GM12878 (cell line): ENCODE measurements at regions not wholly inside any gene's neighbourhood (a gene's known extent, or its start where the extent isn't known, plus 50 kb on each side); places are given as distances from the start of the nearest gene placed in this dataset.

Experiments
- BRCA1 ChIP-seq: IDR thresholded peaks from 2 replicates; pipeline ENCODE4 v1.6.1; 2011; ENCODE audit warnings: low read depth, low read length, improper control_type of control experiment
- CEBPZ ChIP-seq: fragments of 150-350 bp; IDR thresholded peaks from 2 replicates; pipeline ENCODE4 v1.6.1; 2016; ENCODE audit warnings: low read depth, low read length
- GATAD2B ChIP-seq: fragments of 450-650 bp; conservative IDR thresholded peaks from 2 replicates; pipeline ENCODE4 v1.6.1; 2017; ENCODE audit warnings: low read depth, mild to moderate bottlenecking, moderate library complexity
- IKZF1 ChIP-seq: fragments of 450-650 bp; conservative IDR thresholded peaks from 2 replicates; pipeline ENCODE4 v1.6.1; 2017; ENCODE audit warnings: antibody characterized with exemption, mild to moderate bottlenecking
- IRF4 ChIP-seq: IDR thresholded peaks from 2 replicates; pipeline ENCODE4 v1.6.1; 2011; ENCODE audit warnings: low read depth, low read length
- MTA2 ChIP-seq: fragments of 450-650 bp; IDR thresholded peaks from 2 replicates; pipeline ENCODE4 v1.6.1; 2016; ENCODE audit warnings: low read depth, mild to moderate bottlenecking, moderate library complexity
- MYC ChIP-seq: IDR thresholded peaks from 2 replicates; pipeline ENCODE4 v1.6.1; 2011; ENCODE audit warnings: mild to moderate bottlenecking, low read length, moderate library complexity, inconsistent platforms; ENCODE audit not compliant: insufficient read depth, insufficient replicate concordance, insufficient read length, severe bottlenecking
- NFXL1 ChIP-seq: fragments of 450-650 bp; IDR thresholded peaks from 2 replicates; pipeline ENCODE4 v1.6.1; 2017; ENCODE audit warnings: antibody characterized with exemption, mild to moderate bottlenecking, borderline replicate concordance
- NFYA ChIP-seq: IDR thresholded peaks from 2 replicates; pipeline ENCODE4 v1.6.1; 2011; ENCODE audit warnings: low read depth, mild to moderate bottlenecking, low read length, improper control_type of control experiment, borderline replicate concordance
- PAX8 ChIP-seq: fragments of 450-650 bp; IDR thresholded peaks from 2 replicates; pipeline ENCODE4 v1.6.1; 2017; ENCODE audit warnings: mild to moderate bottlenecking, moderate library complexity
- SIN3A ChIP-seq: IDR thresholded peaks from 2 replicates; pipeline ENCODE4 v1.6.1; 2012; ENCODE audit warnings: low read depth, low read length, improper control_type of control experiment
- SMAD5 ChIP-seq: IDR thresholded peaks from 2 replicates; pipeline ENCODE4 v1.6.1; 2016; ENCODE audit warnings: antibody characterized with exemption, low read depth
- SMARCA5 ChIP-seq: fragments of 450-650 bp; IDR thresholded peaks from 2 replicates; pipeline ENCODE4 v1.6.1; 2017; ENCODE audit warnings: mild to moderate bottlenecking
- SRF ChIP-seq, 2 experiments: IDR thresholded peaks; 2 replicates each; pipeline ENCODE4 v1.6.1; 2011; ENCODE audit warnings: low read depth in 2 of 2, low read length in 2 of 2, mild to moderate bottlenecking in 1 of 2, moderate library complexity in 1 of 2
- ZBTB40 ChIP-seq: fragments of 450-650 bp; IDR thresholded peaks from 2 replicates; pipeline ENCODE4 v1.6.1; 2016; ENCODE audit warnings: mild to moderate bottlenecking, moderate library complexity, borderline replicate concordance
- TF ChIP-seq, protein P1 (sequence below): fragments of 450-650 bp; IDR thresholded peaks from 2 replicates; pipeline ENCODE4 v1.6.1; 2014; ENCODE audit warnings: mild to moderate bottlenecking
- TF ChIP-seq, protein P2 (sequence below): IDR thresholded peaks from 2 replicates; pipeline ENCODE4 v1.6.1; 2011; ENCODE audit warnings: borderline replicate concordance, low read depth, mild to moderate bottlenecking, moderate library complexity, low read length; ENCODE audit not compliant: insufficient read depth, poor library complexity, severe bottlenecking

GRCh38 chr2:37832590-37833197 is 92.4 kb upstream of the RMDN2 start (continued):
- TF ChIP-seq, protein P1, sequence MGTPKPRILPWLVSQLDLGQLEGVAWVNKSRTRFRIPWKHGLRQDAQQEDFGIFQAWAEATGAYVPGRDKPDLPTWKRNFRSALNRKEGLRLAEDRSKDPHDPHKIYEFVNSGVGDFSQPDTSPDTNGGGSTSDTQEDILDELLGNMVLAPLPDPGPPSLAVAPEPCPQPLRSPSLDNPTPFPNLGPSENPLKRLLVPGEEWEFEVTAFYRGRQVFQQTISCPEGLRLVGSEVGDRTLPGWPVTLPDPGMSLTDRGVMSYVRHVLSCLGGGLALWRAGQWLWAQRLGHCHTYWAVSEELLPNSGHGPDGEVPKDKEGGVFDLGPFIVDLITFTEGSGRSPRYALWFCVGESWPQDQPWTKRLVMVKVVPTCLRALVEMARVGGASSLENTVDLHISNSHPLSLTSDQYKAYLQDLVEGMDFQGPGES = no peak
- TF ChIP-seq IRF4 (peak; percentile 42; the same call in 1 of the 2 replicates), PAX8 (no peak), IKZF1 (no peak; the same call in 1 of the 2 replicates), MYC (no peak), SIN3A (no peak), BRCA1 (no peak), MTA2 (no peak), SRF (IDR thresholded peaks at IDR 0.05; ENCODE audit: low read depth in 2 of 2, low read length in 2 of 2) (no peak), GATAD2B (no peak), NFYA (no peak), SMARCA5 (peak; percentile 76; the same call in 1 of the 2 replicates), CEBPZ (no peak), NFXL1 (no peak), ZBTB40 (no peak), SMAD5 (no peak)
- TF ChIP-seq, protein P2, sequence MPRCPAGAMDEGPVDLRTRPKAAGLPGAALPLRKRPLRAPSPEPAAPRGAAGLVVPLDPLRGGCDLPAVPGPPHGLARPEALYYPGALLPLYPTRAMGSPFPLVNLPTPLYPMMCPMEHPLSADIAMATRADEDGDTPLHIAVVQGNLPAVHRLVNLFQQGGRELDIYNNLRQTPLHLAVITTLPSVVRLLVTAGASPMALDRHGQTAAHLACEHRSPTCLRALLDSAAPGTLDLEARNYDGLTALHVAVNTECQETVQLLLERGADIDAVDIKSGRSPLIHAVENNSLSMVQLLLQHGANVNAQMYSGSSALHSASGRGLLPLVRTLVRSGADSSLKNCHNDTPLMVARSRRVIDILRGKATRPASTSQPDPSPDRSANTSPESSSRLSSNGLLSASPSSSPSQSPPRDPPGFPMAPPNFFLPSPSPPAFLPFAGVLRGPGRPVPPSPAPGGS = no peak
